OCI-LY1 (cell line): ENCODE measurements at regions not wholly inside any gene's neighbourhood (a gene's known extent, or its start where the extent isn't known, plus 50 kb on each side); places are given as distances from the start of the nearest gene placed in this dataset.

ENCODE experiments used
- CTCF ChIP-seq: fragments of 200-600 bp; sonication (generic), shearing (Covaris generic); IDR thresholded peaks from 2 replicates; pipeline ENCODE4 v1.5.1; 2017; ENCODE audit warnings: mild to moderate bottlenecking, antibody characterized with exemption, low read length, moderate library complexity, mixed read lengths
- EZH2 ChIP-seq: fragments of 200-600 bp; sonication (generic), shearing (Covaris generic); IDR thresholded peaks from 2 replicates; pipeline ENCODE4 v1.8.0; 2017; ENCODE audit warnings: borderline replicate concordance, mixed run types, mild to moderate bottlenecking, antibody characterized with exemption, low read length, moderate library complexity, mixed read lengths

GRCh38 chr15:81859737-81860516, 185.9 kb downstream of the MEX3B start:
- TF ChIP-seq CTCF (no peak), EZH2 (no peak)
